Spleen (tissue), 7 donors: ENCODE measurements at regions not wholly inside any gene's neighbourhood (a gene's known extent, or its start where the extent isn't known, plus 50 kb on each side); places are given as distances from the start of the nearest gene placed in this dataset.

Experiments
- POLR2A ChIP-seq, 3 donors: fragments of 450-650 bp; IDR thresholded peaks; one replicate each; pipeline ENCODE4 v1.5.1; 2017; ENCODE audit warnings: antibody characterized with exemption in 3 of 3, mild to moderate bottlenecking in 1 of 3
- TF ChIP-seq, protein P1 (sequence below), 11 experiments: fragments of 200-600 bp in 7 of 11; fragments of 450-650 bp in 4 of 11; sonication (generic) in 4 of 11; IDR thresholded peaks in 8 of 11; conservative IDR thresholded peaks in 3 of 11; 1 replicate in 7 of 11; 2 replicates in 4 of 11; pipeline versions ENCODE4 v1.4.0 to v1.8.0; 2016 to 2021; ENCODE audit warnings: antibody characterized with exemption in 11 of 11, inconsistent platforms in 4 of 11, mild to moderate bottlenecking in 1 of 11
- donor health status: DM: no; HTN: no; CAD: no; lungs with moderate emphysema.
- donor health status: DM: no; HTN: no; CAD: no.
- donor health status: DM: no; HTN: no; CAD: no.

DNA sequence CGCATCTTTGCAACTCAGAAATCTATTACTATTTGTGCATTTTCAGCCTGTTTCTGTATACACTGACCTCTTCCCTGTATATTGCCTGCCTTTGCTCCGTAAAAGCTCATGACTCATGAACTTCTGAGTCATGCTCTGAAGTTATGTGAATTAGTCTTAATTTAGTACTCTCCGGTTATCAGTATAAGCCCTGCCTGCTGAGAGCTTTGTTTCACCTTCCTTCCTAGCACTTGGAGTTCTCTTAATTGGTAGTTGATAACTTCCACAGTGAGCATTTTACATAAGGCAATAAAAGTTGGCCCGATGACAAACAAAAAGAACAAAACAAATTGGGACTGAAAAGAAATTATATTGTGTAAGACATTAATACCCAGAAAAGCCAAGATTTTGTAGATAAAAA, 231.4 kb downstream of the GJA1 start:
- TF ChIP-seq, protein P1, sequence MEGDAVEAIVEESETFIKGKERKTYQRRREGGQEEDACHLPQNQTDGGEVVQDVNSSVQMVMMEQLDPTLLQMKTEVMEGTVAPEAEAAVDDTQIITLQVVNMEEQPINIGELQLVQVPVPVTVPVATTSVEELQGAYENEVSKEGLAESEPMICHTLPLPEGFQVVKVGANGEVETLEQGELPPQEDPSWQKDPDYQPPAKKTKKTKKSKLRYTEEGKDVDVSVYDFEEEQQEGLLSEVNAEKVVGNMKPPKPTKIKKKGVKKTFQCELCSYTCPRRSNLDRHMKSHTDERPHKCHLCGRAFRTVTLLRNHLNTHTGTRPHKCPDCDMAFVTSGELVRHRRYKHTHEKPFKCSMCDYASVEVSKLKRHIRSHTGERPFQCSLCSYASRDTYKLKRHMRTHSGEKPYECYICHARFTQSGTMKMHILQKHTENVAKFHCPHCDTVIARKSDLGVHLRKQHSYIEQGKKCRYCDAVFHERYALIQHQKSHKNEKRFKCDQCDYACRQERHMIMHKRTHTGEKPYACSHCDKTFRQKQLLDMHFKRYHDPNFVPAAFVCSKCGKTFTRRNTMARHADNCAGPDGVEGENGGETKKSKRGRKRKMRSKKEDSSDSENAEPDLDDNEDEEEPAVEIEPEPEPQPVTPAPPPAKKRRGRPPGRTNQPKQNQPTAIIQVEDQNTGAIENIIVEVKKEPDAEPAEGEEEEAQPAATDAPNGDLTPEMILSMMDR (IDR thresholded peaks at IDR 0.05 in 8 of 11, conservative IDR thresholded peaks at IDR 0.05 in 3 of 11): no peak
- no peak for TF ChIP-seq POLR2A (IDR thresholded peaks at IDR 0.05)
